Stimulated activated CD8-positive, alpha-beta memory T cell treated with anti-CD3 and anti-CD28 coated beads, Interleukin-12 subunit alpha, Interleukin-12 subunit beta, amount 100 ng/mL, for 24 hours (primary cell): ENCODE measurements at regions not wholly inside any gene's neighbourhood (a gene's known extent, or its start where the extent isn't known, plus 50 kb on each side); places are given as distances from the start of the nearest gene placed in this dataset.
"Not testable (repeated sequence)": the region's sequence is repeated elsewhere in the genome, so short reads cannot be mapped to it uniquely, and the experiment has no call there.

Experiments used
- DNase-seq: peaks from one replicate; pipeline ENCODE4 v3.0.0-alpha.2; 2020; ENCODE audit errors: extremely low read depth

DNA sequence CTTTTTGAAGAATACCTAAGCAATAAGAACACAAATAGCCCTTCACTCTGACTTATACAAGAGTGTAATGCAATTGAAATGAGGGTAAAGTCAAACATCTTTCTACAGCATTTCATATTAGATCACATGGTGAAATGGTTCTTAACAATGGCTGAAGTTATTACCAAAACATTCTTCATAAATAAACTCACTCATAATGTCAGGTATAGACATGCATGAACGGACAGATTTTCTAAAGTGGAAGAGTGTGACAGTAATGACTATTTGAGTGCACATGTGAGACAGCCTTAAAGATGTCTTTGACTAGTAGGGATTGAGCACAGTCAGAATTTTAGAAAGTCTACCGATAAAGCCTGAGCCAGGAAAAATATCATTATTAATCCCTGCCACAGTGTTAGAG, 471.0 kb downstream of the ZPLD1 start:
- DNase-seq, result no peak

DNA sequence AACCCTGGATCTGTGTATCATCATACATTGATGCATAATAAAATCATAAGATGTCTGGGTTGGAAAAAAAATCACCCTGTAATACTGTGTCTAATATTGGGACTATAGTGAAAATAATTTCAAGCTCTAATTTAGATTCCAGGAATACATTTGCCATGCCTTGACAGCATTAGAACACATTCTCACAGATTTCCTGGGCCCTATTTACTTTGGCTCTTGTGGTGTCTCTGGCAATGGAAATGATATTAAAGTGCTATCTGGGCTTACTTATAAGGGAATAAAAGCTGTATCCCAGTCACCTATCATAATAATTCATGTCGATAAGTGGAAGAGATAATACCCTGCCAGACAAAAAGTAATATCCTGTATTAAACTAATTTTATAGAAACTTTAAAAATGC, 472.0 kb downstream of the ZPLD1 start:
- DNase-seq, result no peak

DNA sequence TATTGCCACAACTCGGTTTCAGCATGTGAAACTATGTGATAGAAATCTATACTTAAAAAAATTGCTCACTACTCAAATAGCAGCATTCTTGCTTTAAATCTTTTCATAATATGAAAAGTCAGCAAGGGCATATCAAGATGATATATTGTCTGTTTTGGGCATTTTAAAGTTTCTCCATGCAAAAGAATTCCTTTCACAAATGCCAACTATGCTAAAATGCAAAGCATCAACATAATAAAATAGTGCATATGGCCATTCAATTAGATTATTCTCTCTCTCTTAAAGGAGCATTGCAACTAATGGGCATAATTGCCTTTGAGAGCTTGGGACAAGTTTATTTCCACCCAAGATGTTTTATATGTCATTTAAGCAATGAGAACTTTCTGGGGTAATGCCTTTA, 475.1 kb downstream of the ZPLD1 start:
- no peak for DNase-seq

DNA sequence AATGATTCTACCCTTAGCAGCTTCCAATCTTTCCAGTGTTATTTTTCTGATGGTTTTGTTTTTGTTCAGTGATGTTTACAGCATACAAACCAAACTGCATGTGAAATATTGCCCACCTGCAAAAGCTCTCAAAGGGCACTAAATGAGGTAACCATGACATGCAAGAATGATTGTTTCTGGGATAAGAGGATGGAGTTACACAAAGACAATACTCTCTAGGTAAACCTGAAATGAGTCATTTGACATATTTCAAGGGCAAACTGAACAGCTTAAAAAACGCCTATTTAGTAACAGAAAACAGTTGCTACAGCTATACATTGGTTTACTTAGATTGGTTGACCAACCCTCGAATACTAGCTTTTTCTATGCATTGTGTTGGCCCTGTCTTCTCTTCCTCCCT, 481.7 kb downstream of the ZPLD1 start:
- no peak for DNase-seq

DNA sequence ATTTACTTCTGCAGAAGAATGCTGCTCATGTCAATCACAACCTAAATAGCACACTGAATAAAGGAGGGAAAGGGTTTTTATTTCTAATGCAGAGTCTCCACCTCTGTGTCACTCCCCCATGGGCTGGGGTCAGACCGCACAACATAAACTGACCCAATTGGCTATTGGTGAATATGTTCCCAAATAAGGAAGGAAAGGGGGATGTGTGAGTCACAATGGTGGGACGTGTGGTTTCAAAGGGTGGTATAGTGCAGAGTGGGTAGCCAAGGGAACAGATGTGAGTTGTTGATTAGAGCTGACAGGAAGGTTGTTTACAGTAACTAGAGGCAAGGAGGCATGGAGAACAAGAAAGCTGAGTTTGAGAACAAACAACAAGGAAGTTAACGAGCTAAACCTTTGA, 491.8 kb downstream of the ZPLD1 start:
- no peak for DNase-seq

DNA sequence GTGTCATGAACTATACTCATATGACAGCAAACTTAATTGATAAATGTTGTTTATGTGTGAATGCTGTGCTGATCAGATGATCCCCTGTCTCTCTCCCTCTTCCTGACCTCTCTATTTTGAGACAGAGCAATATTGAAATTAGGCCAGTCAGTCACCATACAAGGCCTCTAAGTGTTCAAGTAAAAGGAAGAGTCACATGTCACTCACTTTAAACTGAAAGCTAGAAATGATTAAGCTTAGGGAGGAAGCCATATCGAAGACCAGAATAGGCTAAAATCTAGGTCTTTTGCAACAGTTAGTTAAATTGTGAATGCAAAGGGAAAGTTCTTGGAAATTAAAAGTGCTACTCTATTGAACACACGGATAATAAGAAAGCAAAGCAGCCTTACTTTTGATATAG, 498.6 kb downstream of the ZPLD1 start:
- DNase-seq, result no peak

DNA sequence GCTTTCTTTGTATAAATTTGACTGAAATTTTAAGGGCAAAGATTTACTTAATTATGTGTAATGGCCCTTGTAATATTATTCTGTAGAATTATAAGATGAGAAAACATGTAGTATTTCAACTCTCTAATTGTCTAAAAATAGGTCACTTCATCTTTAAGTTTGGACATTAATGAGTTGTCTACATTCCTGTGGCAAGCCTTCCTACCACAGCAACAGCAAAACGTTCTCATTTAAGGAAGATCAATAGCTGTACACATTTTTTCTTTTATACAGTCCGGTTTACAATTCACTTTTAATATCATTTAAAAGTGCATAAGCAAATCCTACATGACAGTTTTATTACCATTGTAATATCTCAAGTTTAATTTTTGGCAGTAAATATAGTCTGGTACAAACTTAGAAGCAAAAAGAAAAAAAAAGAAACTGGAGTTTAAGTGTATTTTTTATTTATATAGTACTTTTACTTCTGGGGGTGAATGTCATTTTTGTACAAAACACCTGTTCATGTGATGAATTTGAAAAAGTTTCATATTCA, 501.8 kb downstream of the ZPLD1 start:
- DNase-seq, result no peak

DNA sequence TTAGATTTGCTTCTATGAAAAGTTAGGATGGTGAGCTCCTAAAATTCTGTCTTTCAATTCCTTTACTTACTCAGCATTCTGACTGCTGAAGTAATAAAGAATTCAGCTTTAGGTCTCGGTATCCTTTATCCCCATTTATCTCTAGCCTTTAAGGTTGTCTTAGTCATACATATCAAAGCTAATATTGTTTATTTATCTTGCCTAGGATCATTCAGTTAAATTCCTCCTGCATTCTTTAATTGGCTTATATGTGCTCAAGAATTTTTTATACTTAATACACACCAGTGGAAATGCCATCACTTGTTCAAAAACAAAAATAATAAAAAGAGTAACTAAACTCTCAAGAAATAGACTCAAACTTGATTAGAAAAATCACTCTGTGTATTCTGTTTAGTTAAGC, 507.0 kb downstream of the ZPLD1 start:
- no peak for DNase-seq

DNA sequence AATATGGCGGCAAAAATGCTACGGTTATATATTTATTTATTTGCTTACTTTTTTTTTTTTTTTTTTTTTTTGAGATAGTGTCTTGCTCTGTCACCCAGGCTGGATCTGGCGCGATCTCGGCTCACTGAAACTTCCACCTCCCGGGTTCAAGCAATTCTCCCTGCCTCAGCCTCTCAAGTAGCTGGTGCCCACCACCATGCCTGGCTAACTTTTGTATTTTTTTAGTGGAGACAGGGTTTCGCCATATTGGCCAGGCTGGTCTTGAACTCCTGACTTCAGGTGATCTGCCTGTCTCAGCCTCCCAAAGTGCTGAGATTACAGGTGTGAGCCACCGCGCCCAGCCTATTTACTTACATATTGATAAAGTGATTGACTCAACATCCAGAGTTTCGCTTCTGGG, 511.6 kb downstream of the ZPLD1 start:
- DNase-seq, result not testable (repeated sequence)

DNA sequence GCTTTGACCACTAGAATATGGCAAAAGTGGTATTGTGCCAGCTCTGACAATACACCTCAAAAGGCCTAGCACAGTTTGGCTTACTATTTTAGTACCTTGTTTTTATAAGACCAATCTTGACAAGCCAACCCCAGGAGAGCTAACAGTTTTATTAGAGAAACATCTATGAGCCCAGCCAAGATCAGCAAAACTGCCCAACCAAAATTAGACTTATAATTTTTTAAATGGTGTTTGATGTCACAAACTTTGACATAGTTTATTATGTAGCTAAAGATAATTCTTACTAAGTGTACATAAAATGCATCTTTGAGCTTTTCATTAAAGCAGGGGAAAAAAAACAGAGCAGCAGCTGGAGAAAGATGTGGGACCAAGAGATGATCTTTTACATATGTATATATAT, 537.5 kb downstream of the ZPLD1 start:
- no peak for DNase-seq

DNA sequence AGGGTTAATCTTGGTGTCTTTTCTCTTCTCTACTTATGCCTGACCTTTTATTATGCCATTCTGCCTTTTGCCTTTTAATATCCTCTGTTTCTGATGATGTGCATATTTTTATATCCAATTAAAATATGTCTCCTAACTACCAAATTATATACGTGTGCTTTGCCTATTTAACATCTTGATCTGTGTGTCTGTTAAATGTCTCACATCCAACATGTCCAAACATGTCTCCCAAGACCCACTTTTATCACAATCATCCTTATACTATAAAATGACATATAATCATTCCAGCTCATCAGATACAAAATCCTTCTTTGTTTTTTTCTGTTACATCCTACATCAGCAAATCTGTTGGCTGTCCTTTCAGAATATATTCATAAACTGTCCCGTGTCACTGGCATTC, 539.5 kb downstream of the ZPLD1 start:
- DNase-seq, result no peak

DNA sequence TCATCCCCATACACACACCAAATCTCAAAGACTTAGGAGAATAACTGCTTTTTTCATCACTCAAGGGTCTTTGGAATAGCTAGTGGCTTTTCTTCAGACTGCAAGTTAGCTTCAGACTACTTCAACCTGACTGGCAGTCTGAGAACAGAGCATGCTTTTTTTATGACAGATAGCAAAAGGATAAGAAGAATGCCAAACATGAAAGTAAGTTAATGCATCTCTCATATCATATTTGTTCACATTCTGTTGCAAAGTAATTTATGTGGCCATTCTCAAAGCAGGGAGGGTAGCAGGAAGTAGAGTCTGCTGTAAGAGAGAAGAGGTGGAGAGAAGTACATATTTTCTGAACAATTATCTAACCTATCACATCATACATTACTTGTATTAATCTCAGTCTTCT, 544.4 kb downstream of the ZPLD1 start:
- DNase-seq, result no peak

DNA sequence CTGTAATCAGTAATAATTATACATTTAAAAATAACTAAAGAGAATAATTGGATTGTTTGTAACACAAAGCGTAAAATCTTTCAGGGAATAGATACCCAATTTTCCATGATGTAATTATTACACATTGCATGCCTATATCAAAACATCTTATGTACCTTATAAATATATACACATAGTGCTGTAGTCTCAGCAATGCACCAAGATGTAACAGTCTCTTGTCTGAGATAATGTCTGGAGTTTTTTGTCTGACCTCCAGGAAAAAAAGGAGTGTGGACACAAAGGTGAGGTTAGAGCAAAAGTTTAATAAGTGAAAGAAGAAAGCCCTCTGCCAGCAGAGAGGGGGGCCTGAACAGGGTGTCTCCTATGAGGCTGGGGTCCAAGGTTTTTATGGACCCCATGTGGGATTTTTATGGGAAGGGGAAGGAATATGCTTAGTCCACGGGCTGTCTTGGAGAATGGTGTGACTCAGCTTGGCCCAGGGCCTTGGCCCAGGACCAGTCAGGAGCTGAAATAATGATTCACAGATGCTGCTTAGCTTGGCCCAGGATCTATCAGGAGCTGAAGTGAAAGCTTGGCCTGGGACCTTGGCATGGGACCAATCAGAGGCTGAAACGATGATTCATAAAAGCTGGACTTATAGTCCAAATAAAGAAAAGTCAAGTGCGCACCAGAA, 545.0 kb downstream of the ZPLD1 start:
- no peak for DNase-seq

DNA sequence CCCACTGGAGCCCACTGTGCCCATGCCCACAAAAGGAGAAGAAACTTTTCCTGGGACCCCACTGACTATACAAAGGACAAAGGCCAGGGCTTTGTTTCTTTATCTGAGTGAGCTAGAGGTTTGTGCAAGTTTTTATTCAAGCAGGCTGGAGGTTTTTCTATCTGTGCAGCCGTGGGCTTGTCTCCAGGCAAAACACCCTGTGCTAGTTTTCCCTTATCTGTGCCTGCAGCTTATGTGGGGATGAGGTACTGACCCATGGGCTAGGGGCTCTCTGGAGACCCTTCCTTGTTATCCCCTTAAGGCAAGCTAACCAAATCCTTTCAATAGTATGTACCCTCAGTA, 545.5 kb downstream of the ZPLD1 start:
- no peak for DNase-seq

DNA sequence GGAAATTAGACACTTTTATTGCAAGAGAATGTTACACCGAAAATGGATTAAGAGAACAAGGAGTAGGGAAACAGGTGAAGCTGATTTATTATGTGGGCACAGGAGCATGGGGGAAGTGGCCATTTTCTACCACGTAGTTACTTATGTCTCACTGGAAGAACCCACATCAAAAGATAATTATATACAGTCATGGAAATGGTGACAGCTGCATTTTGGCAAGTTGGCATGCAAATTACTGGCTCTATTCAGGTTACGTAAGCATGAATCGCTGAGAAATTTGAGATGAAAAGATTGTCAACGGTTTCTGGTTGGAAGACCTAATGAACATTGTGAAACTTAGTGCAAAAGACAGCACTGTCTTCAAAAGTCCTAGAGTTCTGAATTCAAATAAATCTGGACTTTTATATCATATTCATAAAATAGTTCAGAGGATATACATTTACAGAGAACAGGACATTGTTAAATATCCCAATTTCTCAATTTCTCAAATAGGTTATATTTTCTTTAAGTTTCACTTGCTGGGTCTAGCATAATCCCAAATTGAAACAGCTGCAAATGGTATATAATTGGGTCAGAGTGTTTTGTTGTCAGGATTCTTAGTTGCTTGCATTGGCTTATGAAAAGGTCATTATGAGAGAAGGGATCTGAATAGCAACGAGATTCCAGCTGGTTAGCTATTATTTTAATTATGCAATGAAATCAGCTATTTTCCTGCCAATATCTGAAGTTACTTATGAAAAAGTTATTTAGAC, 567.8 kb downstream of the ZPLD1 start:
- no peak for DNase-seq

DNA sequence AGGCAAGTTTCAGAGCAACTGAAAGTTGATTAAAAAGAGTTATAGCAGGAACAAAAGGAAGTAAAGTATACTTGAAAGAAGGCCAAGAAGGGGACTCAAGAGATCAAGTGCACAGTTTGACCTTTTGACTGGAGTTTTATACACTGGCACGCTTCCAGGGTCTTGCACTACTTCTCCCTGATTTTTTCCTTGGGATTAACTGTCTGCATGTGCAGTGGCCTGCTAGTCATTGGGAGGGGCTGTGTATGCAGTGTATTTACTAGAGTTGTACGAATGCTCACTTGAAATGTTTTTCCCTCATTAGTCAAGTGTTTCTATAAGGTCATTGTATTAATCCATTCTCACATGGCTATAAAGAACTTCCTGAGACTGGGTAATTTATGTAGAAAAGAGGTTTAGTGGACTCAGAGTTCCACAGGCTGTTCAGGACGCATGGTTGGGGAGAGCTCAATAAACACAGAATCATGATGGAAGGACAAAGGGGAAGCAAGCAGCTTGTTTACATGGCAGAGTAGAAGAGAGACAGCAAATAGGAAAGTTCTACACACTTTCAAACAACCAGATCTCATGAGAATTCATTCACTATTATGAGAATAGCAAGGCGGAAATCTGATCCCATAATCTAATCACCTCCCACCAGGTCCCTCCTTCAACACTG, 571.8 kb downstream of the ZPLD1 start:
- no peak for DNase-seq

DNA sequence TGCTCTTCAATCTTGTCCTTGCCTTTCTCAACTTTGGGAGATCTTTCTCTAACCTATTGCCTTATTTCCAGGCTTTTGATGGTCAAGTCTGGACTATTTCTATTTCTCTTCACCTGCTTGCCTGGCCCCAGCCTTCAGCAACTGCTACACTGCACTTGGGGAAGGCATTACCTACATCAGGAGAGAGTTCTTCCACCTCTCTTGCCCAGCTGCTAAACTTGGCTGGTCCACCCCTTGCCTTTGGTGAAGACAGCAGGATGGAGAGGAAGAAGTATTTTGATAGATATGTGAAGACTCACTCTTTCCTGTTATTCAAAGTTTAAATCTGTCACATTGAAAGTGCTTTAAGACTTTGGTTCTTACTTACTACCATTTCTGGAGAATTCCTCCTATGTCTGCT, 574.8 kb downstream of the ZPLD1 start:
- no peak for DNase-seq

DNA sequence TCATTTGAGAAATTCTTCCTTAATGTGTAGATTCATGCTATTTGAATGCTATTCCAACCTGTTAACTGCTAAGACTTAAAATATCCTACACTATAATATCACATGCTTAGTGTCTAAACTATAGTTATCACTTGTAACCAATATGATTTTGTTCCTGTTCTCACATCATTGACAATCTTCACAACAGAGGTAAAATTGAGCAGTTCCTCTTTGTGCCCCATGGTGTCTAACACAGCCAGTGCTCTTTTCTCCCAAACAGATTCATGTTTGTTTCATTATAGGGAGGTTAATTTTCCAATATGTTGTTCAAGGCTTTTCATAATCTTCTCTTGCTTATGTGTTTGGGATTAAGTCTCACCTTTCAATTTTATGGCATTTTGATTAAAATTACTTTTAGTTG, 591.1 kb downstream of the ZPLD1 start:
- no peak for DNase-seq

DNA sequence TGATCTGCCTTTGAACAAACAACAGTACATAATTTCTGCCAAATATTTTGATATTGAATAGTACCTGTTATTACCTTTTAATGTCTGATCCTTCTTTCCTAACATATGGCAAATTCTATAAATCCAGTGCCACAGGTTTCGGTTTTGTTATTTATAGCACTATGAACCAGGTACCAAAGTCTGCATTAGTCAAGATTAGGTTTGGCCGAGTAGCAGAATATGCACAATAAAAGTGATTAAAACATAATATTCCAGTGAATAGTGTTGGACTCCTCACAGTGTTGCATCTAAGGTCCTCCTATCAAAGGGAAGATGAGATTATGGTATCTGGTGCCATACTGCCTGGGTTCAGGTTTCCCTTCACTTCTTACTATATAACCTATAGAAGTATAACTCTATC, 599.0 kb downstream of the ZPLD1 start:
- DNase-seq, result no peak

DNA sequence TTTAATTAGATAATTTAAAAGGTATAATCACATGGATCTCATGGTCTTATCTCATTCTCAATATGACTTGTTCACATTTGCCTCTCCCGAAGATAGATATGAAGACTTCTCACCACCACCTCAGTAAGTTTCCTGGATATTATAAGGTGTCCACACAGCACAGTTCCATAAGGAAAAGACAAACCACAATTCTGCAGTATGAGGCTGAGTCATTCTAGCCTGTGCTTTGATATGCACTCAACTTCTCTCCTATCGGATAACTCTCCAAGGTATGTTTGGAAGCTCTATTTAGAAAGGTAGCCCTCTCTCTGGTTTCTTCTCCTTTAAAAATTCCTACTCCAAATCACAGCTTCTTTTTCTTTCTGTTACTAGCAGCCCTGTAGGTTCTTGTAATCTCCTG, 612.8 kb downstream of the ZPLD1 start:
- no peak for DNase-seq

DNA sequence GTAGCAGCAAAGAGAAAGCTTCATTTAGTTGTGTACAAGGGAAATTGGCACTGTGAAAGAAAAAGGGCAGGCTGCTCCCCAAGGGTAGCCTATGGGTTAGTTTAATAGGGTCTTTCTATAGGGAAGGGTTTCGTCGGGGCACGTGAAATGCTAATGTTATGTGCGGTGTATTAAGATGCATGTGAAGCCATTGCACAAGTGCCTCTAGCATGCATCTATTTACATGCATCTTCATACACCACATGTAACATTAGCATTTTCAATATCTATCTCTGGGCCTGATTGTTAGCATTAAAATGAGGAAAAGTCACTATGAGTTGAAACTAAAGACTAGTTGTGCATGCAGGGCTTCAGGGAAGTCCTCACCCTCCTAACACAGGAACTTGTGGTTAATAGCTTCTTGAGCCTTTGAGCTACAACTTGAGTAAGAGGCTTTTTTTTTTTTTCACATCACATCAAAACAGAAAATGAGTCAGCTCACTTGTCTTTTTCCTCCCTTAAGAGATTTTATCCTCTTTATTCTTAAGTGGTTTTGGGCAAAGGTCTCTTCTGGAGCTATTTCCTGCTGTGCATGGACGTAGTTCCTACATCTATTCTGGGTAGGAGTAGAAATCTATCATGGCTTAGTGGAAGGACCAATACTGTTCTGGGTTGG, 613.4 kb downstream of the ZPLD1 start:
- no peak for DNase-seq

DNA sequence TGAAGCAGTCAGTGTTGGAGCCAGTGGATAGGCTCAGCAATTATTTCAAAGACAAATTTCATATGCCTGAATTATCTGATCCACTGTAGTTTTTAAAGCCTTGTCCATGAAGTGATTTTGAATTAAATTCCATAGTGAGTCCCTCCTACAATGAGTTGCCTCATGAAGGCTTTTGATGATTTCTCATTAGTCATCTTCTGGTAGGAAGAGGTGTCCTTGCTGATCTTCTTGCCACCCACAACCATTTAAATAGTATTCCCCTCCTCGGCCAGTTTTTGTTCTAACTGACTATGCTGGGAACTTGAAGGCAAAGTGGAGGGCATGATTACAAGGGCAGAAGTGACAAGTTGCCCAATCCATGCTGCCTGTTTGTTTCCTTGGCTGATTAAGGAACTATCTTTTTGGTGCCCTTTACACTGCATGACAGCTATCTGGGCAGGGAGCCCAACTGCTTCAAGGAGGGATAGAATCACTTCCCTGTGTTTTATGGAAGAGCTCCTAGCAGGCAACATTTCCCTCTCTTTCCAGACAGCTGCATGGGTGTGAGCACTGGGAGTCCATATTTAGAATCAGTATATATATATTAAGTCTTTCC, 617.5 kb downstream of the ZPLD1 start:
- no peak for DNase-seq
